ENCODE measurements at regions not wholly inside any gene's neighbourhood (a gene's known extent, or its start where the extent isn't known, plus 50 kb on each side); places are given as distances from the start of the nearest gene placed in this dataset.
"Not testable (repeated sequence)": the region's sequence is repeated elsewhere in the genome, so short reads cannot be mapped to it uniquely, and the experiment has no call there.

DNA sequence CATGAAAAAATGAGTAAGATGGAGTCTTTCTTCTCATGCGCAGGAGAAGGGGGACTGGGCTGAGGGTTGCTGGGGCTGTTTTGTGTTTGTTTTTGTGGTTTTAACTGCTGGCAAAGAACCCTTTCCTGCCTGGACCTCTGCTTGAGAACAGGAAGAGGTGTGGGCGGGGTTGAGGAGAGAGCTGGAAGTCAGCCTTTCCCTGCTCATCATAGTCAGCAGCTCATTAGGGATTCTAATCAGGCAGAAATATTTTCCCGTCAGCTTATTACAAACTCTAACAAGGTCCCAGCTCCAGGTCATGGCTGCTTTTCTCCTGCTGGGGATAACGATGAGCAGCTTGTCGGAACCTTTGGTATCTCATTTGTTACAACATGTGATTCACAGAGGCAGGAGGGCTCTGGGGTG is 185.0 kb upstream of the NRXN3 start:
- DNase-seq (ENCODE audit: extremely low read depth, low read depth) = no peak

DNA sequence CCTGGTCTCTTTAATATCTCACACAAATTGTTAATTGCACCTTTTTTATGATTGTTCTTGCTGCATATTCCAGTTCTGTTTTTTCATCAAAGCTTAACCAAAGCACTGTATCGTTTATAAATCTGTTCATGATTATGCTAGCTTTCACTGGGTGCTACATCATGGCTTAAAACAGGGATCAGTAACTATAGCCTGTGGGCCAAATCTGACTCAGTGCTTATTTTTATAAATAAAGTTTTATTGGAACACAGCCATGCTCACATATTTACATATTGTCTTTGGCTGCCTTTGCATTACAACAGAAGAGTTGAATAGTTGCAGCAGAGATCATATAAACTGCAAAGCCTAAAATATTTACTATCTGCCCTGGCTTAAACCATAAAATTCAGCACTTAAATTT is 183.4 kb upstream of the NRXN3 start:
- no peak for DNase-seq (ENCODE audit: extremely low read depth, low read depth)

GRCh38 chr14:77988096-77988870 is 181.9 kb upstream of the NRXN3 start:
- no peak for DNase-seq (ENCODE audit: extremely low read depth, low read depth)

GRCh38 chr14:77988970-77989369 is 181.2 kb upstream of the NRXN3 start:
- DNase-seq (ENCODE audit: extremely low read depth, low read depth) = no peak

- DNase-seq (ENCODE audit: extremely low read depth, low read depth) = no peak
These were observed 180.7 kb upstream of the NRXN3 start for GRCh38 chr14:77989441-77989991.

DNA sequence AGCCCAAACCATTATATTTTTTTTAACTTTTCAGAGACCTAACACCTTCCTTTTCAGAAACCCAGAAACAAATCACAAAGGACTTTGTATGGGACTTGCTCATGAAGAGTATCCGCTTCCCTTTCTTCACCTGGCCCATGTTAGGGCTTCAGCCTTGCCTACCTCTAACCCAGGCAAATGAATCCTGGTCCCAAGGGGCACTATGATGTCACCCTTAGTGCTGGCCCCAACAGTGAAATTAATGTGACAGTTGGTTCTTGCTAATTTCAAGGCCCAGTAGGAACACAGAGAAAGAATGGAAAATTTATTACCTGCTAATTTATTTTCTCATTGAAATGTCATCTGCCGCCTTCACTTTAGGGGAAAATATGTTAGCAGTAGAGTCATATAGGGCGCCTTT is 179.8 kb upstream of the NRXN3 start:
- no peak for DNase-seq (ENCODE audit: extremely low read depth, low read depth)

DNA sequence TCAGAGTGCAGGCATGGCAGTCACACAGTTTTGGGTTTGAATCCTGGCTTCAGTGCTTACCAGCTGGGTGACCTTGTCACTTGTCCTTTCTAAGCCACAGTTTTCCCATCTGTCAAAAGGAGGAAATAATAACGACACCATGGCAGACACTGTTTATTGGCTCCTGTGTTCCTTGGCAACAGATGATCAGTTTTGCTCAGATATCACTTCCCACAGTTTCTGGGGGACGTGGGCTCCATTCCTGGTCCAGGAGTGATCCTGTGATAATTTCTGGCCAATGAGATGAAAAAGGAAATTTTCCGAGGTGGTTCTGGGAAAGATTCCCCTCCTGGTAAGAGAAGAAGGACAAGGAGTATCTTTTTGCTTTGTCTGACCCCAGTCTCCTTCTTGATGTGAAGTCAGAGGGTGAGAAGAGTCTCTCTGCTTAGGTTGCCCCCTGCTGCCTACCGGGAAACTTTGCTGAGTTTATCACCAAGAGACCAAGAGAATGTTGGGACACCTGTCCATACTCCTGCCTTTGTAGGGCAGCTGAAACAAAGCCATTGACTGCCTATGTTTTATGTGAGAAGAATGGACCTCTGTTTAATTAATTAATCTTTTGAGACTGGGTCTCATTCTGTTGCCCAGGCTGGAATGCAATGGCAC is 178.9 kb upstream of the NRXN3 start:
- no peak for DNase-seq (ENCODE audit: extremely low read depth, low read depth)

- no peak for DNase-seq (ENCODE audit: extremely low read depth, low read depth)
These were observed 164.8 kb upstream of the NRXN3 start for GRCh38 chr14:78005325-78005724.

DNA sequence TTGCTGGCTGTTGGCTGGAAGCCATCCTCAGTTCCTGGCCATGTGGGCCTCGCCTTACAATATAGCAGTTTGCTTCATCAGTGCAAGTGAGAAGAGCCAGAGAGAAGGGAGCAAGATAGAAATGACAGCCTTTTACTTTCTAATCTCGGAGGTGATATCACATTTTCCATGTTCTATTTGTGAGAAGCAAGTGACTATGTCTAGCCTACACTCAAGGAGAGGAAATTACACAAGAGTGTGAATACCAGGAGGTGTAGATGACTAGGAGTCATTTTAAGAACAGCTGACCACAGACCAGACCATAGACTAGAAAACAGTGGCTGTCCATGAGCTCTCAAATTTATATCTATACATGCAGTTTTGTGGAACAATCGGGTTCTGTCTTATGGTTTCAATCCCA is 163.0 kb upstream of the NRXN3 start:
- DNase-seq (ENCODE audit: extremely low read depth, low read depth) = no peak

- no peak for DNase-seq (ENCODE audit: extremely low read depth, low read depth)
These were observed 159.5 kb upstream of the NRXN3 start for GRCh38 chr14:78010688-78011087.

GRCh38 chr14:78013911-78014310 is 156.3 kb upstream of the NRXN3 start:
- DNase-seq (ENCODE audit: extremely low read depth, low read depth) = not testable (repeated sequence)

DNA sequence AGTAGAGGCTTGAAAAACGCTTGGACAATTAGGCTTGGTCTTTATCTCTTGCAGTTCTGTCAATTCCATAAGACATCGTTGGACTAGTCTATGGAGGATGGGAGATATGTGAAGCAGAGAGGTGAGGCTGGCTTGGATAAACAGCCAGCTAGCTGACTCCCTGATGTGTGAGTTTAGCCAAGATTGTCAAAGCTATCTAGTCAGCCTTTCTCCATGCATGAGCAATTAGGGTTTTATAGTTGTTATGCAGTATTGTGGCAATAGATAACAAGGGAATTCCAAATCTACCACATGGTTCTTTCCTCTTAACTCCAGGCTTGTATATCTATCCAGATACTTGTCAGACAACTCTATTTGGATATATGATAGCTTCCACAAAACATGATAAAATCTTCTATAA is 153.6 kb upstream of the NRXN3 start:
- no peak for DNase-seq (ENCODE audit: extremely low read depth, low read depth)

DNA sequence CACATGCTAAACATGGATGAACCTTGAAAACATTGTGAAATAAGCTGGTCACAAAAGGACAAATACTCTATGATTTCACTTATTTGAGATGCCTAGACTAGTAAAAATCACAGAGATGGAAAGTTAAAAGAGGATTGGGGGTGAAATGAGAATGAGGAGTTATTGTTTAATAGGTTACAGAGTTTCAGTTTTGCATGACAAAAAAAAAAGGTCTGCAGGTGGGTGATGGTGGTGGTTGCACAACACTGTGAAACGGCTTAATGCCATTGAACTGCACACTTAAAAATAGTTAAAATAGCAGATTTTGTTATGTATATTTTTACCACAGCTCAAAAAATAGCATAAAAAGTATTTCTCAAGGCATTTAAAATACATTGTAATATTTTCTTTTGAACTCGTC is 151.9 kb upstream of the NRXN3 start:
- no peak for DNase-seq (ENCODE audit: extremely low read depth, low read depth)

- peak; percentile 48 for DNase-seq (ENCODE audit: extremely low read depth, low read depth)
These were observed 148.1 kb upstream of the NRXN3 start for GRCh38 chr14:78022059-78022458.

DNA sequence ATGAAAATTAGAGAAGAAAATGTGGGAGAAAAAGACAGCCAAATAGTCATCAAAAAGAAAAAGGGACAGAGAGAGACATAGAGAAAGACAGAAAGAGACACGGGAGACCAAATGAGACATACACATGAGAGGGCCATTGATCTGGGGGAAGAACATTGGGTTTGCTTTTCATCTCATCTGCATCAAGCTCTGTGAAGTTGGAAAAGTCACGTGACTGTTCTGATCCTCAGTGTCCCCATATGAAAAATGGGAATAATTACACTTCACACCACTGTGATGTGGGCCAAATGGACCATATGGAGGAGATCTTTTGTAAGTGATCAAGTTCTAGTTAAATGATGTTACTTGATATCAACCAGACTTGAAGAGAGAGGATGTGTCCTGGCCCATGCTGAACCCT is 147.1 kb upstream of the NRXN3 start:
- DNase-seq (ENCODE audit: extremely low read depth, low read depth) = no peak

DNA sequence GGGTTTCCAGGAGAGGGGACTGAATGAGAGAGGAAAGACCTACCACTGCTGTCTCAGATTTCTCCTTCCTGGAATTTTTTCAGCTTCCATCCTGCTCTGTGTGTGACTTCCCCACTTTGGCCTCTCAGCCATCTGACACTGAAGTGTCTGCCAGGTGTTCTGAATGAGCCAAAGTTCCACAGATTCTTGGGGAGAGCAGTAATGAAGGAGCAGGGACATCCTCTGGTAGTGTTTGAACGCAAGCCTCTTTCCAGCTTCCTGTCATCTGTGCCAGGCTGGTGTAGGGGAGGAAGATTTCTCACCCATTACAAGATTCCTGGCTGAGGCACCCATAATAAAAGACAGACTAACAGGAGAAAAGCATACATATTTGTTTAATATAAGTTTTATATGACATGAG is 141.7 kb upstream of the NRXN3 start:
- DNase-seq (ENCODE audit: extremely low read depth, low read depth) = no peak

- no peak for DNase-seq (ENCODE audit: extremely low read depth, low read depth)
These were observed 140.4 kb upstream of the NRXN3 start for GRCh38 chr14:78029601-78030372.

DNA sequence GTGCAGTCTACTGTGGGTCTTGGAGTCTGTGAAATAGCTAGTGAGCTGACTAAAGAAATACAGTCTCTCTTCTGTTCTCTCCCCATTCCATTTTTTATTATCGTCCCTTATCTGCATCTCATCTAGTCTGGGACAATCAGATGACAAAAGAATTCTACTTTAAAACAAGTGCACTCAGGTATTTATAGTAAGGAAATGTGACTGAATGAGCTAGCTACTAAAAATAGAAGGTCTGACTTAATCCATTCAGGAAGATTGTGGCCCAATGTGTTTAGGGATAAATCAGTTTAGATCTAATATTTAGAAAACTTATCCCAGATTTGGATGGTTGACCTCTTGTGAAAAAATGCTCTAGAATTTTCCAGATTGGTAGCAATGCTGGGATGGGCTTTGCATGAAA is 126.8 kb upstream of the NRXN3 start:
- no peak for DNase-seq (ENCODE audit: extremely low read depth, low read depth)

GRCh38 chr14:78048120-78048519 is 122.1 kb upstream of the NRXN3 start:
- DNase-seq (ENCODE audit: extremely low read depth, low read depth) = no peak

DNA sequence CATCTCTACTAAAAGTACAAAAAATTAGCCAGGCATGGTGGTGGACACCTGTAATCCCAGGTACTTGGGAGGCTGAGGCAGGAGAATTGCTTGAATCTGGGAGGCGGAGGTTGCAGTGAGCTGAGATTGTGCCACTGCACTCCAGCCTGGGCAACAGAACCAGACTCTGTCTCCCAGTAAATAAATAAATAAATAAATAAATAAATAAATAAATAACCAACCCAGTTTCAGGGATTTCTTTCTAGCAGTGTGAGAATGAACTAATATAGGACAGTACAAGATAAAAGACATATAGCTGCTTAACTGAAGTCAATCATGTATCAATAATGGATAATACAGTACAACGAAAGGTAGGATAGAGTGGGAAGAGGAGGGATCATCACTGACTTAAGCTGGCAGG is 113.3 kb upstream of the NRXN3 start:
- not testable (repeated sequence) for DNase-seq (ENCODE audit: extremely low read depth, low read depth)

- DNase-seq (ENCODE audit: extremely low read depth, low read depth) = no peak
These were observed 99.8 kb upstream of the NRXN3 start for GRCh38 chr14:78070344-78070743.

Measured in NCI-H460 (cell line).